Sigmoid colon (tissue), 4 donors: ENCODE measurements at regions not wholly inside any gene's neighbourhood (a gene's known extent, or its start where the extent isn't known, plus 50 kb on each side); places are given as distances from the start of the nearest gene placed in this dataset.
"Not testable (repeated sequence)": the region's sequence is repeated elsewhere in the genome, so short reads cannot be mapped to it uniquely, and the experiment has no call there.

ENCODE experiments used
- CTCF ChIP-seq, 4 experiments: fragments of 450-650 bp in 3 of 4; fragments of 200-600 bp in 1 of 4; IDR thresholded peaks; one replicate each; pipeline ENCODE4 v1.5.1; 2016 to 2019; ENCODE audit warnings: antibody characterized with exemption in 4 of 4, mild to moderate bottlenecking in 3 of 4, moderate library complexity in 2 of 4
- POLR2A ChIP-seq, 2 donors: fragments of 450-650 bp; IDR thresholded peaks; one replicate each; pipeline ENCODE4 v1.6.1; 2016; ENCODE audit warnings: antibody characterized with exemption in 2 of 2, mild to moderate bottlenecking in 2 of 2, moderate library complexity in 2 of 2
- POLR2AphosphoS5 ChIP-seq, 4 donors: sonication (generic); formaldehyde crosslinking; IDR thresholded peaks; one replicate each; pipeline ENCODE4 v1.6.1; 2017; ENCODE audit warnings: antibody characterized with exemption in 4 of 4

GRCh38 chr3:75474530-75474929, 189.6 kb upstream of the FRG2C start:
- not testable (repeated sequence) for TF ChIP-seq CTCF, POLR2A, POLR2AphosphoS5 (IDR thresholded peaks at IDR 0.05)
